ENCODE measurements at regions not wholly inside any gene's neighbourhood (a gene's known extent, or its start where the extent isn't known, plus 50 kb on each side); places are given as distances from the start of the nearest gene placed in this dataset.

GRCh38 chr1:65054481-65054880 lies 88.1 kb upstream of the JAK1 start:
- H2BK20ac ChIP-seq (ENCODE audit: low read length): no peak overlapping the region
- no peaks in the 10 kb centered on the region; the same call in 1 of the 2 replicates for H3K79me1 ChIP-seq (ENCODE audit: low read depth, low read length)
- no peak overlapping the region for H3K14ac ChIP-seq (ENCODE audit: insufficient read length)
- ChIA-PET POLR2A (ENCODE audit: partially characterized antibody) (interaction anchor here (1.5 kb wide), 1 partner anchor 9 kb away, joined by 3 read pairs; no protein-coding TSS in a partner anchor), CTCF (ENCODE audit: partially characterized antibody) (interaction anchor here (1.3 kb wide), 1 partner anchor 10 kb away, joined by 3 read pairs; no protein-coding TSS in a partner anchor)
- no peak overlapping the region for H3K4me3 ChIP-seq (ENCODE audit: extremely low read depth in 1 of 4, insufficient read depth in 2 of 4, low read depth in 3 of 4, low read length in 4 of 4)
- no peaks in the 10 kb centered on the region for H3K9me3 ChIP-seq (ENCODE audit: insufficient read depth in 2 of 2, low read depth in 1 of 2, low read length in 1 of 2)
- FAIRE-seq (no peak), DNase-seq (ENCODE audit: low read depth in 1 of 2, low spot score in 2 of 2) (no peak)
- H3K4me1 ChIP-seq (replicated peaks in 1 of 4; ENCODE audit: control insufficient read depth in 3 of 4, insufficient read depth in 4 of 4, low read length in 3 of 4): no peaks in the 10 kb centered on the region
- H2AFZ ChIP-seq (ENCODE audit: low read length): no peak overlapping the region
- H3K23ac ChIP-seq (ENCODE audit: insufficient read length): no peak overlapping the region
- no peak overlapping the region for H2BK5ac ChIP-seq (ENCODE audit: low read depth, low read length)
- no peak for TF ChIP-seq TEAD4 (IDR thresholded peaks at IDR 0.05; ENCODE audit: low read depth, low read length)
- TF ChIP-seq, protein P1, sequence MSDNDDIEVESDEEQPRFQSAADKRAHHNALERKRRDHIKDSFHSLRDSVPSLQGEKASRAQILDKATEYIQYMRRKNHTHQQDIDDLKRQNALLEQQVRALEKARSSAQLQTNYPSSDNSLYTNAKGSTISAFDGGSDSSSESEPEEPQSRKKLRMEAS (IDR thresholded peaks at IDR 0.05): no peak
- TF ChIP-seq PHF8 (conservative IDR thresholded peaks at IDR 0.05; ENCODE audit: low read depth, low read length): no peak
- no peak overlapping the region for H2BK12ac ChIP-seq (ENCODE audit: low read depth, low read length)
- no peak overlapping the region for H3K4me2 ChIP-seq (ENCODE audit: insufficient read depth in 1 of 2, low read depth in 2 of 2, low read length in 2 of 2)
- H3K56ac ChIP-seq (replicated peaks; ENCODE audit: insufficient read length, low read depth, low read length): no peak overlapping the region
- no peaks in the 10 kb centered on the region for H3K27me3 ChIP-seq (replicated peaks in 1 of 4; ENCODE audit: control insufficient read depth in 3 of 4, extremely low read depth in 1 of 4, insufficient read depth in 3 of 4, low read length in 3 of 4)
- H4K5ac ChIP-seq (ENCODE audit: insufficient read length, low read depth, low read length): no peak overlapping the region
- H3K36me3 ChIP-seq (ENCODE audit: control insufficient read depth in 2 of 4, insufficient read depth in 4 of 4, low read length in 3 of 4): peaks cover 9 to 25% (median 17%) of the 10 kb centered on the region in 4 experiments
- H3K18ac ChIP-seq (ENCODE audit: extremely low read depth, low read length): no peak overlapping the region
- no peak overlapping the region for H2BK15ac ChIP-seq (ENCODE audit: low read length)
- peaks cover 0 to 6% of the 10 kb centered on the region in 2 experiments for H4K20me1 ChIP-seq (replicated peaks in 1 of 2; ENCODE audit: control insufficient read depth in 1 of 2, insufficient read depth in 2 of 2, low read length in 2 of 2)
- H4K8ac ChIP-seq (ENCODE audit: extremely low read depth, insufficient read depth, low read length): no peak overlapping the region
- H3K23me2 ChIP-seq (ENCODE audit: low read depth, low read length): no peaks in the 10 kb centered on the region
- peaks cover 0 to 6% of the 10 kb centered on the region in 2 experiments; a peak in 2 of 4 replicates for H3K79me2 ChIP-seq (ENCODE audit: control insufficient read depth in 1 of 2, insufficient read depth in 2 of 2, low read length in 2 of 2)
- H4K91ac ChIP-seq (replicated peaks; ENCODE audit: insufficient read length, low read length): no peak overlapping the region
- no peak overlapping the region for H3K9ac ChIP-seq (replicated peaks in 1 of 4; ENCODE audit: extremely low read depth in 1 of 4, low read depth in 3 of 4, low read length in 3 of 4)
- no peak overlapping the region for H3K4ac ChIP-seq (replicated peaks; ENCODE audit: insufficient read length, low read depth, low read length)
- H2AK5ac ChIP-seq (ENCODE audit: low read depth, low read length): no peak overlapping the region
- H2BK120ac ChIP-seq (replicated peaks; ENCODE audit: low read depth, low read length): no peak overlapping the region
- H3K27ac ChIP-seq (ENCODE audit: low read depth, low read length): no peak overlapping the region
- WGBS, 2 experiments (ENCODE audit: extremely low coverage in 1 of 2, insufficient coverage in 1 of 2, insufficient read length in 1 of 2, insufficient replicate concordance in 2 of 2, low coverage in 1 of 2, low lambda C conversion rate in 2 of 2, missing lambda C conversion rate in 1 of 2): 75% methylated on average over 3 of the region's 3 CpGs; no CpG with 5 or more reads in 1 of the 2 experiments

Measured in H1 (cell line).